Stimulated activated CD4-positive, alpha-beta T cell treated with anti-CD3 and anti-CD28 coated beads, TNF-alpha, amount 100 ng/mL, for 4 hours (primary cell): ENCODE measurements at regions not wholly inside any gene's neighbourhood (a gene's known extent, or its start where the extent isn't known, plus 50 kb on each side); places are given as distances from the start of the nearest gene placed in this dataset.
"Not testable (repeated sequence)": the region's sequence is repeated elsewhere in the genome, so short reads cannot be mapped to it uniquely, and the experiment has no call there.

Experiments used
- DNase-seq, 3 experiments: peaks; one replicate each; pipeline ENCODE4 v3.0.0-alpha.2; 2020; ENCODE audit warnings: low read depth in 3 of 3

DNA sequence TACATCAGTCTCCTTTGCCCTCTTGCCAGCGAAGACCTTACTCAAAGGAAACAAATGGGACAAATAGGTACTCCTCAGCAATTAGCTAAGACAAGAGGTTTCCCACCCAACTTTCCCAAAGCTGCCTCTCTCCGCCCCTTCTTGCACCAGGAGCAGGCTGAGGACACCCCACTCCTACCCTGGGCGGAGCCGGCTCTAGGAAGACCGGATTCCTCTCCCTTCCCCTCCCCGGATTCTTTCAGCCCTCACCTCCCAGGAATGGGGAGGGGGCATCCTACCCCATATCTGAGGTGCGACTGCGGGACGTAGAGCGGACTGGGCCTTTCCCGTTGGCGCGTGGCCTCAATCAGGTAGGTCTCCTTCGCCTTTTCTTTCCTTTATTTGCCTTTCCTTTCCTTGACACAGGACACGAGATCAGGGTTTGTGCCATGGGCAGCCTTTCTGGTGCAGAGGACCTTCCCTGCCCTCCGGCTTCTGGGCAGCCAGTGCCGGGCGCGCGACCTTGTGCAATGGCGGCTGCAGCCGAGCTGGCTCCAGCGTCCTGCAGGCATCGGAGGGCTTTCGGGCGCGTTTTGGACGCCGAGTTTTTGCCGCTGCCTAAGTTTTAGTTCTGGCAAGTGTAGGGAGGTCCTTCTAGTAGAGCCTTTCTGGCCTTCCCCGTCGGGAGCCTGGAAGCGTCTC is 279.9 kb downstream of the PLS3 start:
- not testable (repeated sequence) for DNase-seq

GRCh38 chrX:115850986-115851385 is 290.0 kb downstream of the PLS3 start:
- not testable (repeated sequence) for DNase-seq

DNA sequence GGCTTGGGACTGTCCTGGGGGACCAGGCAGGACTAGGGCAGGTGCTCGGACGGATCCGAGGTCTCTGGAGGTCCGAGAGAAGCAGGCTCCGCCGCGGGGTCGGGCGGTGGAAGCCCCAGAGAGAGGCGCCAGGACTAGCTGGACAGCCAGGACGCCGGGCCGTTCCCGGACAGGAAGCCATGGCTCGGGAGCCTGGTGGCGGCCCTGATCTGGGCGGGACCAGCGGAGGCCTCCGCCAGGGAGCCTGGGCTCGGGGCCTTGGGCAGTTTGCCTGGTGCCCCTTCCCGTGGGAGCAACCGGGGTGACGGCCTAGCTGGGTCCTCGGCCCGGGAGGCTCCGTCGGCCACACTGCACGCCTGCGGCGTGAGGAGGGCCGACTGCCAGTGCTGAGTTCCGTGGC is 292.3 kb downstream of the PLS3 start:
- DNase-seq = not testable (repeated sequence)

GRCh38 chrX:115881170-115881569 is 289.4 kb upstream of the AGTR2 start:
- not testable (repeated sequence) for DNase-seq

DNA sequence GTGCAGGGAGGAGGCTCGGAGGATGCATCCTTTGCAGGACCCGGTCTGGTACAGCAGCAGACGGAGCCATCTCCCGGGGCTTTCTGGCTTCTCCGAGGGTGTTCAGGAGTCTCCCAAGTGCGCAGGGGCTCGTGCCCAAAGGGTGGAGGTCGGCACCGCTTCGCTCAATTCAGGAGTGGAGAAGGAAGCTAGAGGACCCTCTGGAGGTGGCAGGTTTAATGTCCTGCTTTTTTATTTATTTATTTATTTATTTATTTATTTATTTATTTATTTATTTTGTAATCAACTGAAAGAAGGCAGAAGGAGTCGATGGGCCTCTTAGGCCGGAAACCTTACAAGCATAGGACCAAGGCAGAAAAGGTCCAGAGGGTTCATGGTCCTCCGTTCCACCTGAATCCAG is 286.4 kb upstream of the AGTR2 start:
- DNase-seq = not testable (repeated sequence)

DNA sequence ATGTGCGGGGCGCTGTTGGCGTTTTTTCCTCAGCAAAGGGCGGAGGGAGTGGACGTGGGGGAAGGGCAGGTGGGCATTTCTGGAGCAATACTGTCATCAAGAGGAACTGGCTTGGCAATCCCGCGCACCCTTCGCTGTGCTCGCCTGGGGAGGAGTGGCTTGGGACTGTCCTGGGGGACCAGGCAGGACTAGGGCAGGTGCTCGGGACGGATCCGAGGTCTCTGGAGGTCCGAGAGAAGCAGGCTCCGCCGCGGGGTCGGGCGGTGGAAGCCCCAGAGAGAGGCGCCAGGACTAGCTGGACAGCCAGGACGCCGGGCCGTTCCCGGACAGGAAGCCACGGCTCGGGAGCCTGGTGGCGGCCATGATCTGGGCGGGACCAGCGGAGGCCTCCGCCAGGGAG is 282.5 kb upstream of the AGTR2 start:
- peak in 1 of 3 experiments; percentile 1 for DNase-seq

DNA sequence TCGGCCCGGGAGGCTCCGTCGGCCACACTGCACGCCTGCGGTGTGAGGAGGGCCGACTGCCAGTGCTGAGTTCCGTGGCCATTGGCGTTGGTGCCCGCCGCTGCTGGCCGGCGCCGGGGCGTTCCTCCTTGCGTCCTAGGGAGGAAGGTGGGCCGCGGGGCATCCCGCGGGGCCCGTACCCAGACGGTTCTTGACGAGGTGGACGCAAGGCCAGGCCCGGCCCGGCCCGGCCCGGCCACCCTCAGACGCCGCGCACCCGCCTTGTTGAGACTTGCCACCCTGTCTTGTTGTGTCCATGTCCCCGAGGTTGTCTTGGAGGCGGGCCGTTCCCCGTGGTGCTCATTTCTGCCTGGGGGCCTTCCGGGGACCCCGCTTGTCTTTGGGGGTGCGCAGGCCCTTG is 282.0 kb upstream of the AGTR2 start:
- DNase-seq = not testable (repeated sequence)

DNA sequence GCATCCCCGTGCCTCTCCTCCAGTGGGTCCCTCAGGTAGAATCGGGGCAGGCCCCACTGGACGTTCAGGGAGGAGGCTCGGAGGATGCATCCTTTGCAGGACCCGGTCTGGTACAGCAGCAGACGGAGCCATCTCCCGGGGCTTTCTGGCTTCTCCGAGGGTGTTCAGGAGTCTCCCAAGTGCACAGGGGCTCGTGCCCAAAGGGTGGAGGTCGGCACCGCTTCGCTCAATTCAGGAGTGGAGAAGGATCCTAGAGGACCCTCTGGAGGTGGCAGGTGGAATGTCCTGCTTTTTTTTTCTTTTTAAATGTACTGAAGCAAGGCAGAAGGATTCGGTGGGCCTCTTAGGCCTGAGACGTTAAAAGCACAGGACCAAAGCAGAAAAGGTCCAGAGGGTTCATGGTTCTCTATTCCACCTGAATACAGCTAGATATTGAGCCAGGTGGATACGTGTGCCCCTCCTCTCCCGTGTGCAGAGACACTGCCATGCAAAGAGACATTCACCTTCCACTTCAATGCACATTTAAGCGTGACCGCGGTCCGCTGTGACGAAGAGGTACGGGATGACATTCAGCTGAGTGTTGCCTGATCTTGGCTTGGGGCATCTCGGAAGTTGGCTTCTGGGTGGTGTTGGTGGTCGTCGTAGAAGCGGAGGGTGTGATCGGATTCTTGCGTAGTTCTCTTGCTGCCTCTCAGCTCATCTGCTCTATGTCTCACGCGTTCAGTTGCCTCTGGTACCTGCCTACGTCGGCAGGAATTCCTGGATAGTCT is 281.2 kb upstream of the AGTR2 start:
- DNase-seq = no peak

DNA sequence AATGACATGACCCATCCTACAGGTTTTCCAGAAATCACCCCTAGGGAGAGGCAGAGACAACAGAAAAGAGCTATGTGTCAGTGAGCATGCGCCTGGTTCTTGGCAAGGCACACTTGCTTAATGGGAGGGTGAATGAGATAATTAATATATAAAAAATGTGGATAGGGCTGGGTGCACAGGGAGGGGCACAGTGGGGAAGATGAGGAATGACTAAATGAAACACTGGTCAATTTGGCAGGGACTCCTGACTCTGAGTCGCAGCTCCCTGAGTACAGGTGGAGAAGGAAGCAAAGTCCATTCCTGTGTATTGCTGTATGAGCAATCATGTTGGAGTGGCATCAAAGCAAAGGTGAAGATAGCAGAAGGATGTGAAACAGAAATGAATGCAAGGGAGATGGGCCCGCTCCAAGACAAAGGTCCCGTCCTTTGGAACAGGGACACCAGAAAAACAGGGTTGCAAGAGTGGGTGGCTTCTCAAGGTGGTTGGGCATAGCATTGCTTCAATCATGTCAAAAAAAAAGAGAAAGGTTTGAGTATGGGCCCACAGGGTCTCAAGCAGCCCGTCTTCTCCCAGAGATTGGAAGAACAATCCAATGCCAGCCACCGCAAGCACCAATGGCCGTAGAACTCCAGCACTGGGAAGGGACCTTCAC is 278.4 kb upstream of the AGTR2 start:
- no peak for DNase-seq

GRCh38 chrX:115892787-115893671 is 277.5 kb upstream of the AGTR2 start:
- no peak for DNase-seq

DNA sequence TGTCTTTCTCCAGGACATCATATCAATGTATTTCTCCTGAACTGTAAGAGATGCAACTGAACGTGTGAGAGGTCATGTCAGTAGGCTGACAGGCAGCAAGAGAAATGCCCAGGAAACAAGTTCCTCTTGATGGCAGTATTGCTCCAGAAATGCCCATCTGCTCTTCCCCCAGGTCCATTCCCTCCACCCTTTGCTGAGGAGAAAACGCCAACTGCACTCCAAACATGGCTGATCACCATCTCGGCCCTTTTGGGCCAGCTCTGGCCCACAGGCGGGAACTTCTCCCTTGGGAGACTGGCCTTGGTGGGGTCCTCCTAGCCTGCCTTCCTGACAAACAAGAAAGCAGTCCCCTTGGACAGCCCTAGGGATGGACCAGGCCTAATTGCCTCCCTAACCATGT is 276.5 kb upstream of the AGTR2 start:
- no peak for DNase-seq

DNA sequence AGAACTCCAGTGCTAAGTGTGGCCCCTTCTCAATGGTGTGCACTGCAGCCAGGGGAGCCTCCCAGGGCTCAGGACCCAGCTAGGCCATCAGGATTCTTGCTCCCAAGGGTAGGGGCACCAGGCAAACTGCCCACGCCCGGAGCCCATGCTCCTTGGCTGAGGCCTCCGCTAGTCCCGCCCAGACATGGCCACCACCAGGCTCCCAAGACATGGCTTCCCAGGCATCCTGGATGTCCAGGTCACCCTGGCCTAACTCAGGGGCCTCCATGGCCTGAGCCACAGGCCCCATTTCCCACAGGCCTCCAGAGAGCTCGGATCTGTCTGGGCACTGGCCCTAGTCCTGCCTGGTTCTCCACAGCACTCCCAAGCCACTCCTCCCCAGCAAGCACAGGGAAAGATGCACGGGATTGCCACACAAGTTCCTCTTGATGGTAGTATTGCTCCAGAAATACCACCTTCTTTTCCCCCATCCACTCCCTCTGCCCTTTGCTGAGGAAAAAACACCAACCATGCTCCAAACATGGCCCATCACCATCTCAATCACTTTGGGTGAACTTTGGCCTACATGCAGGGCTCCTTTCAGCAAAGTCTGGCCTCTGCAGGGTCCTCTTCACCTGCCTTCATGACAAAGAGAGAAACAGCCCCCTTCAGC is 274.7 kb upstream of the AGTR2 start:
- no peak for DNase-seq

GRCh38 chrX:115896362-115896761 is 274.2 kb upstream of the AGTR2 start:
- DNase-seq = no peak

GRCh38 chrX:115897956-115898355 is 272.6 kb upstream of the AGTR2 start:
- no peak for DNase-seq

DNA sequence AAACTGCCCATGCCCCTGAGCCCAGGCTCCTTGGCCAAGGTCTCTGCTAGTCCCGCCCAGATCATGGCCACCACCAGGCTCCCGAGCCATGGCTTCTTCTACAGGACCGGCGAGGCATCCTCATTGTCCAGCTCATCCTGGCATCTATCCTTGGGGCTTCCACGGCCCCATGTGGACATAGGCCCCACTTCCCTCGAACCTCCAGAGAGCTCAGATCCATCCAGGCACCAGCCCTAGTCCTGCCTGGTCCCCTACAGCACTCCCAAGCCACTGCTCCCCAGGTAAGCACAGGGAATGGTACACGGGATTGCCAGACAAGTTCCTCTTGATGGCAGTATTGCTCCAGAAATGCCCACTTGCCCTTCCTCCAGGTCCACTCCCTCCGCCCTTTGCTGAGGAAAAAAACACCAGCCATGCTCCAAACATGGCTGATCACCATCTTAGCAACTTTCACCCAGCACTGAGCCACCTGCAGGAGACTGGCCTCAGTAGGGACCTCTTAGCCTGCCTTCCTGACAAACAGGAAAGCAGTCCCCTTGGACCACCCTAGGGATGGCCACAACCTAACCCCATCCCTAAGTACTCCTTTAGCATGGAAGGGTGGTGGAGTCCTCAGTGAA is 272.1 kb upstream of the AGTR2 start:
- DNase-seq = no peak

DNA sequence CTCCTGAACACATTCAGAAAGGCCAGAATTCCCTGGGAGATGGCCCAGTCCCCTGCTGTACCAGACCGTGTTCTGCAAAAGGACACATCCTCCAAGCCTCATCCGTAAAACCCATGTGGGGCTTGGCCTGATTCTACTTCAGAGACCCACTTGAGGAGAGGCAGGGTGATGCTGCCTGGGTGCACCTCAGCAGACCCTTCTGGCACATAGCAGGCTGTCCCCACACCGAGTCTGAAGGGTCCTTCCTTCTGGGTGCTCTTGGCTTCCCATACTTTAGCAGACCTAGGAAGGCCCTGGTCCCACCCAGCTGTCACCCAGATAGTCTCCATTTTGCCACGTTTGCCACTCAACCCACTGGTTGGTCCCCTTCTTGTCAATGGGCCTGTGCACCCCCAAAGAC is 270.1 kb upstream of the AGTR2 start:
- no peak for DNase-seq

DNA sequence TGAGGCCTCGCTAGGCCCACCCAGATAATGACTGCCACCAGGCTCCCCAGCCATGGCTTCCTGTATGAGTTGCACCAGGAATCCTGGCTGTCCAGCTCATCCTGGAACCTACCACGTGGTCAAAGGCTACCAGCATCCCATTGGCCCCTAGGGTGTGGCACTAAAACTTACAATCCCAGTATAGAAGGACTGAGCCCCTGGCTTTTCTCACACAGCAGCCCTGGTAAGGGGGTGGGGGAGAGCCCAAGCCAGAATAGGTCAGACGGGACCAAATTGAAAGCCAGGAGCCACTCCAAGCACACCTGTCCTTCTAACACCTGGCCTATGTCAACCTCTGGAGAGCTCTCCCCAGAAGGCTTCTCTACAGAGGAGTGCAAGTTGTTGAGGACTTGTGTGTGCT is 269.3 kb upstream of the AGTR2 start:
- no peak for DNase-seq

- DNase-seq = no peak
Observed at GRCh38 chrX:115902995-115903394, 267.5 kb upstream of the AGTR2 start.

GRCh38 chrX:115906276-115906675 is 264.3 kb upstream of the AGTR2 start:
- no peak for DNase-seq

GRCh38 chrX:115906881-115907280 is 263.7 kb upstream of the AGTR2 start:
- no peak for DNase-seq

GRCh38 chrX:115909017-115909416 is 261.5 kb upstream of the AGTR2 start:
- no peak for DNase-seq
